ENCODE measurements at regions not wholly inside any gene's neighbourhood (a gene's known extent, or its start where the extent isn't known, plus 50 kb on each side); places are given as distances from the start of the nearest gene placed in this dataset.

- no peak for TF ChIP-seq PRDM4 (CRISPR knock-in tag; IDR thresholded peaks at IDR 0.05; ENCODE audit: borderline replicate concordance)
- no peak for TF ChIP-seq ZFP36 (IDR thresholded peaks at IDR 0.05; ENCODE audit: borderline replicate concordance, low read depth, low read length, partially characterized antibody)
- no peak for TF ChIP-seq HMG20A (CRISPR knock-in tag; IDR thresholded peaks at IDR 0.05; ENCODE audit: borderline replicate concordance)
- no peak for TF ChIP-seq MXI1 (IDR thresholded peaks at IDR 0.05; ENCODE audit: borderline replicate concordance, low read depth, low read length)
- TF ChIP-seq NR2C2 (CRISPR knock-in tag; IDR thresholded peaks at IDR 0.05; ENCODE audit: borderline replicate concordance), result no peak
- no peak for TF ChIP-seq ZKSCAN8 (CRISPR knock-in tag; IDR thresholded peaks at IDR 0.05; ENCODE audit: borderline replicate concordance)
- no peak for TF ChIP-seq MTA1 (CRISPR knock-in tag; IDR thresholded peaks at IDR 0.05; ENCODE audit: borderline replicate concordance)
- no peak for TF ChIP-seq HDAC6 (IDR thresholded peaks at IDR 0.05; ENCODE audit: low read depth, low read length)
Observed at GRCh38 chr10:57395923-57396322, 871.8 kb downstream of the IPMK start.

Measured in HepG2 (cell line).